HG03457 (cell line): ENCODE measurements at regions not wholly inside any gene's neighbourhood (a gene's known extent, or its start where the extent isn't known, plus 50 kb on each side); places are given as distances from the start of the nearest gene placed in this dataset.

Experiments used
- ATAC-seq: cut with Tn5 transposase; IDR thresholded peaks from one replicate; pipeline ENCODE4 v1.9.1; 2021; ENCODE audit warnings: moderate number of reproducible peaks; ENCODE audit not compliant: unreplicated experiment

- ATAC-seq, result no peak
These were observed 261.4 kb upstream of the PITRM1 start for GRCh38 chr10:3433988-3434387.

DNA sequence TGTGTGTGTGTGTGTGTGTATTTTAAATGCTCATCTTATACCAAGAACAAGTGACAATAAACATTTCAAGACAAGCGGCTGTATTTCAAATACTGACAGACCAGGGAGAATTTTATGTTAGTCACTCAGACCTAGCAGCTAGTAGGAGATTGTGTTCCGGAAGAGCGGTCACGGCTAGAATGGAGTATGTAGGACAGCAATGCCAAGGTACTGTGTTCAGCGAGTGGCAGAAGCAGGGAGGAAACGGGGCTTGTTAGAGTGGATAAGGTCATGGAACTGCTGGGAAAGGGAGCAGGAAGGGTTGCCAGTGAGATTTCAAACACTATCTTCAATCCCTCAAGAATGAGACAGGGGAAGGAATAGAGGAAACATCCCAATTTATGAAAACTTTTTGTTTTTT is 260.5 kb upstream of the PITRM1 start:
- no peak for ATAC-seq

DNA sequence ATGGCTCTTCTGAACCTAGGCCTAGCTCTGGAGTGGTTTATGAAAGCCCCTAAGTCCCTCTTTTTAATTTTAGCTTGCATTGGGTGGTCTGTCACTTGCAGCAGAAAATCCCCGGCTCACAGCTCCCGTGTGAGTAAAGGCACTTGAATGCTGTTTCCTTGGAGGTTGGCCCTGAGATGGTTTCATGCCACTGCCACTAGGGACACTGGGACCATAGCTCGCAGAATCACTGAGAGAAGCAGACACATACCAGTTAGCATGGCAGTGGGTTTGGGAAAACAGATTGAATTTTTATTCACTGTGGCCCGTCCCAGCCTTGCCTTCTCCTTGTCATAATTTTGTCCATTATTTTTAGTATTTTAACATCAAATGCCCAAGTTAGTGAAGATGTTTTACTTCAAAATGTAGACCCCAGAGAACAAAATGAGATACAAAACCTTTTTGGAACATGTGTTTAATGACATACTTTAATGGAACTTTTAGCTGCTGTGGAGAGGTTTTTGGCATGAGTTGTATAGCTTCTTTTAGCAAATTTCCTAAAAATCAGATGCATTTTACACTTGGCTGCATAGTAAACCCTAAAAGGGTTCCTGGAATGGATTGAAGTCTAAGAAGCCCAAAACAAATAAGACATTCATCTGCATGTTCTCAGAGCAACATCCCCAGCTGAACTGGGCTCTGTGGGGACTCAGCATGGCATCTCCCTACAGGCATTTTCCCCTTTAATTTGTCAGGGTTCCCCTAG is 259.7 kb upstream of the PITRM1 start:
- no peak for ATAC-seq

GRCh38 chr10:3430501-3430900 is 257.9 kb upstream of the PITRM1 start:
- ATAC-seq, result no peak

- no peak for ATAC-seq
These were observed 257.1 kb upstream of the PITRM1 start for GRCh38 chr10:3429676-3430075.

DNA sequence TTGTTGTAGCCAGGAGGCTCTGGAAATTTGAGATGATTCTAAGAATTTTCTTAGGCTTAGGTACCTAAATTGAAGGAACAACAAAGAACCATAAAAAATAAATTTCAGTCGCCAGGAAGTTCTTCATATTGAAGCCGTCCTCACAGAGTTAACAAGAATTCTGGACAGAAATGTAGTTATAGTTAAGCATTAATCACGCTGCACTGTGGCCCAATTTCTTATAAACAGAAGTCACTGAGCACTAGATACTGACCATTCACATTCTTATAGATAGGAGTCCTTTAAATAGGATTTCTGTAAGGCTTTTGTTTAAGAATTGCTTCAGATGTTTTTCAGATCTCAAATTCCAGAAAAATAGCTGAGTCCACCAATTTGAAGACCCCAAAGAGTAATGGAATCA is 256.2 kb upstream of the PITRM1 start:
- no peak for ATAC-seq

DNA sequence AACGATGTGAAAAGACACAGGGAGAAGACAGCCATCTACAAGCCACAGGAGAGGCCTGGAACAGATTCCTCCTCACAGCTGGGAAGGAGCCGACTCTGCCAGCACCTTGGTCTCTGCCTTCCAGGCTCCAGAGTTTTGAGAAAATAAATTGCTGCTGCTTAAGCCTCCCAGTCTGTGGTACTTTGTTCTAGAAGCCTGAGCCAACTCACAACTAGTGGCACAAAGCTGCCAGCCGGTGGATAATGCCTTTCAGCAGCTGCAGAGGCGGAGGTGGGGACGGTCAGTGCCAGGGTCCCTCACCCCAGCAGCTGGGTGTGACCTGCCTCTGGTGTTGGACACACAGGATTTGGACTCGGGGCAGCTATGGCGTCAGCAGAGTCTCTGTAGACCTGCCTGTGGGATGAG is 255.4 kb upstream of the PITRM1 start:
- no peak for ATAC-seq

GRCh38 chr10:3427347-3427746 is 254.8 kb upstream of the PITRM1 start:
- ATAC-seq, result no peak

- no peak for ATAC-seq
These were observed 253.7 kb upstream of the PITRM1 start for GRCh38 chr10:3426190-3426845.

DNA sequence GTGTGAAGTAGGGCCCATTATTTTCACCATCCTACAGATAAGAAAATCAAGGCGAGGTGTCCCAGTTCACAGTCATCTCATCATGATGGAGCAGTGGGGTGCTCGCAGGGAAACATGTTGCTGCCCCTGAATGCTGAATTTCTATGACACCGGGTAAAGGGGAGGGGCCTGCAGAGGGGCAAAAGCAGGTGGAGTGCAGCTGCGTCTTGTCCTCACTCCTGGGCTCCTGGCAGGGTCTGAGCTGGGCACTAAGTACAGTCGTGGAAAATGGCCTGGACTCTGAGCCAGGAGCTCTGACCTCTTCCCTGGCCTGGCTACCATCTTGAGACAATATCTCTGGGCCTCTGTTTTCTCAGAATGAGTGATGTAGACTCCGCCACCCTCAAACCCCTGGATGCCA is 253.1 kb upstream of the PITRM1 start:
- ATAC-seq, result no peak

DNA sequence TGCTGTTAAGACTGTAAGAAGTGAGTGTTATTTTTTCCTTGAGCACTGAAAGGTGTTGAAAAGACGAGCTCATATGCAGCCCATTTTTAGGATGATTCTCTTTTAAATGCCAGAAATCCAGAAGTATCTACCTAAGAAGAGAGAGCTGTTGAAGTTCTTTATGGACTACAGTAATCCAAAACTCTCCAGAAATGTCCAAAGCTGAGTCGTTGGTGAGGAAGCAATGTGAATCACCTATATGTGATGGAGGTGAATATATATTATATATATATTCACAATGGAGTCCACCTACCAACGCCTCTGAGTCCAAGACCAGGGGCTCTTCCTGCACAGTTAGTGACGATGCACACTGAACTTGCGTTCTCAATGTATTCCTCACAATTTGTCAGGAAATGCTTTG is 252.7 kb upstream of the PITRM1 start:
- ATAC-seq, result no peak

DNA sequence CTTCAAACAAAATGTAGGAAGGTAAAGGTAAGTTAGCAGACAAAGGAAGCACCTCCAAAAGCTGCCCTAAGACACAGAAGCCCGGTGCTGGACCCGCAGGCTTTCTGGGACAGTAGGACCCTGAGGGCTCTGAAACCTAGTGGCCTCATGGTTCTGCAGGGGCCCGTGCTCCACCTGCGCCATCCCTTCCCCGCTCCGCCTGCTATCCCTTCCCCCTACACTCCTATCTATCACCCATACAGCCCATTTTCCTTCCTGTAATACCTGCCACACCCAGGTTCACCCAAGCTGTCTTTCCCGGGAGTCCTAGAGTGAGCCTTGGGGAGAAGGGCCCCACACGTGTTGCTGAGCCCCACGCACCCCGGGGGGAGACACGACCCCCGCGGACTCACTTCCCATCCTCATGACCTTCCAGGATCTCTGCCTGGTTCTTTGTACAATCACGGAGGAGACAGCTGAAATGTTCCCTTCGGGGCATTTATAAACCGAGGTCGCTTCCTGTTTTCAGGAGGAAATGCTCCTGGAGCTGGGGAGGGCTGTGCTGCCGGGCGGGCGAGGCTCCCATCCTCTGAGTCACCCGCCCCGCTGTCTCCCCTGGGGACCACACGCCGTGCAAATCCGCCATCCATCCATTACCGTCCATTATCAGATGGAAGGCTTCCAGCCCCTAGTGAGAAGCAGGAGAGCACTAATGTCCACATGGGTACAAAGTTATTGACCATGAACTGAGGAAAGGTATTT is 251.7 kb upstream of the PITRM1 start:
- no peak for ATAC-seq

- no peak for ATAC-seq
These were observed 250.8 kb upstream of the PITRM1 start for GRCh38 chr10:3423384-3423783.

- ATAC-seq, result no peak
These were observed 249.7 kb upstream of the PITRM1 start for GRCh38 chr10:3422282-3422681.

- ATAC-seq, result no peak
These were observed 249.1 kb upstream of the PITRM1 start for GRCh38 chr10:3421537-3422257.

DNA sequence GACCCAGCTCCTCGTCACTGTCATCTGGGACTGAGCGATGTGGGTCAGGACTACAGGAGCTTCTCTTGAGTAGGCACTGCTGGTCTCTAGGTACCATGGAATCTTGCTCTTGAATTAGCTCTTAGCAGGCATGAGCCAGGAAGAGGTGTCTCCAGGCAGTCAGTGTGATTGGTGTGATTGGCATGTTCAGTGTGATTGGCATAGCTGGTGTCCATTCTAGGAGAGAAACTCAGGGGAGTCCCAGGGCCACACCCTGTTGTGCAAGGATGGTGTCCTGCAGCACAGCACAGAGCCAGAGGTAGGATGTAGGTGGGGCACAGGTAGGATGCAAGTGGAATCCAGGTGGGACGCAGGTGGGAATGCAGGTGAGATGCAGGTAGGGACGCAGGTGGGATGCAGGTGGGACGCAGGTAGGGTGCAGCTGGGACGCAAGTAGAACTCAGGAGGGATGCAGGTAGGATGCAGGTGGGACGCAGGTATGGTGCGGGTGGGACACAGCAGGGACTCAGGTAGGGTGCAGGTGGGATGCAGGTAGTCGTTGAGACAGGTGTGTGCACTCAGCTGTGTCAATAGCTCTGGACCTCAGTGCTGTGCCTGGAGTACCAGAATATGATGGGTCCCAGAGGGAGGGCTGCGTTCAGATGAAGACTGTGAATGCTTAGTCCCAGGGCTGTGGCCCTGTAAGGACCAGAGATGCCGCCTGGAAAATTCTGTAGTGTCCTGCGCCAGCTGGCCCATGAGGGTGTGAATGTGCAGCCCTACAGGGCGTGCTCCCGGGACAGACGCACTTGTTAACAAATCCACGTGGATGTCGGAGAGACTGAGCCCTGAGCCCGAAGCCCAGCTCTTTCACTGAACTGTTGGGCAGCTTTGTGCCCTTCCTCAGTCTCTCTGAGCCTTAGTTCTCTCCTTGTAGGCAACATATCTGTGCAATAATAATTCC is 248.2 kb upstream of the PITRM1 start:
- ATAC-seq, result no peak

GRCh38 chr10:3419719-3420495 is 247.3 kb upstream of the PITRM1 start:
- ATAC-seq, result no peak

DNA sequence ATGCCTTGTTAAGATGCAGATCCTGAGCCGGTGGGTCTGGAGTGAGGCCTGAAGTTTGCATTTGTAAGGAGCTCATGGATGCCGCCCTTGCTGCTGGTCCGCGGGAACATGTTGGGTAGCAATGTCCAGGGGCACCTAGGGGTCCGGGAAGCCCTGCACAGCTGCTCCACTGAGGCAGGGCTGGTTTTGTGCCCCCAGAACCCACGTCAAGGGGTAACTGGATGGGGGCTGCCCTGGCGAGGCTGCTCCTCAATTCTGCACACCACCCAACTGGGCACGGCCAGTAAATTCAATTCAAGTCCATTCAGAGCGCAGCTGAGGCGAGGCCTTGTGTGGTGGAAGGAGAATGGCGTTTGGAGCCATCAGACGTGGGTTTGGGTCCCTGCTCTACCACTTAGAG is 246.3 kb upstream of the PITRM1 start:
- no peak for ATAC-seq

- ATAC-seq, result no peak
These were observed 245.6 kb upstream of the PITRM1 start for GRCh38 chr10:3418041-3418754.
